GM21529 (cell line): ENCODE measurements at regions not wholly inside any gene's neighbourhood (a gene's known extent, or its start where the extent isn't known, plus 50 kb on each side); places are given as distances from the start of the nearest gene placed in this dataset.
A peak's percentile ranks its signal among the peaks of the same experiment; 100 is the strongest.
"Not testable (repeated sequence)": the region's sequence is repeated elsewhere in the genome, so short reads cannot be mapped to it uniquely, and the experiment has no call there.

Experiments used
- ATAC-seq: cut with Tn5 transposase; IDR thresholded peaks from one replicate; pipeline ENCODE4 v1.9.1; 2021; ENCODE audit not compliant: unreplicated experiment

DNA sequence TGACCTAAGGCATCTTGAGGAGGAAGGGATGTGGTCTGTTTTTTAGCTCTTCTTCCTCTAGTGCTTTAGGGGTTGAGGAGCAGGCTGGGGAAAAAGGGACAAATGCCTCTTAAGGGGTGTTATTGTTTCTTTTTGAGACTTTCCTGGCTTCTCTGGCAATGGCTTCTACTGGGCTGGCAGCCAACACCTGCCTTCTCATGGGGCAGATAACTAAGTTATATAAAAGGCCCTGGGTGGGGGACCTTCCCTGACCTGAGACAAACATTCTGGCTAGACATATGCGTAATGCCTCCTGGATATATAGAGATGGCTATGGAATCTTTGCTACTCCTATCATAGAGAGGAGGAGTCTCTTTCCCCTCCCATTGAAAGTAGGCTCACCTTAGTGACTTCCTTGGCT, 179.2 kb upstream of the PROK2 start:
- ATAC-seq: no peak

GRCh38 chr3:71962561-71963240, 177.8 kb upstream of the PROK2 start:
- no peak for ATAC-seq

DNA sequence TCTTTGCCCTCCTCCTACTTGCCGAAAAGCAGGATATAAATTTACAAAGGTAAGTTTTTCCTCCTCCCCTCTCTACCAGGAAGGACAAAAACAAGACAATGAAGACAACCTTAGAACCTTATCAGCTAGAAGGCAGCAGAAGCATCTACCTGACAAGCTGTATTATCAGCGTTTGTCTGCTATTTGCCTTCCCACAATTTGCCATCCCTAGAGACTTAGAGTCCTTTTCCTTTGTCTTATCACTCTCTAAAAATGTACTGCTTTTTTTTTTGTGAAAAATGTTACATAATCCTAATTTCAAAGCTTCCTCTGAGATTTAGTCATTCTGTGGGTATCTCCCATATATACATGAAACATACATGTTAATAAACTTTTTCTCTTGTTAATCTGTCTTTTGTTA, 176.9 kb upstream of the PROK2 start:
- no peak for ATAC-seq

GRCh38 chr3:71961378-71961777, 176.4 kb upstream of the PROK2 start:
- ATAC-seq: no peak

DNA sequence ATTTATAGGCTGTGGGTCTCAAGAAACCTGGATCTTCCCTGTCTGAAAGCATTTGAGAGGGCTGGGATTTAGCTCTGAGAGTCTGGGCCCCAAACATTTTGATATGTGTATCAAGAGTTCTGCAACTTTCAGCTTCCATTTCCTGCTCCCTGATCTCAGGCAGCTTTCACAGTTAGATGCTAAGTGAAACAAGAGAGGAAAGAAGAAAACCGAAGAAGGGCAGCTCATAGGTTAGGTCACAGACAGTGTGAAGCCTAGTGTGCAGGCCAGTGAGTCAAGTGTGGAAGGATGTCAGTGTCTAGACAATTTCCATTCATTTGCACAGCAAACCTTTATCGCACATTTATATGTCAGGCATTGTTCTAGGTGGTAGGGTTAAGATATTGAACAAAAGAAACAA, 173.6 kb upstream of the PROK2 start:
- peak; percentile 62 for ATAC-seq

GRCh38 chr3:71956716-71957115, 171.8 kb upstream of the PROK2 start:
- ATAC-seq: no peak

- ATAC-seq: no peak
Measured at GRCh38 chr3:71956069-71956340, 171.1 kb upstream of the PROK2 start.

DNA sequence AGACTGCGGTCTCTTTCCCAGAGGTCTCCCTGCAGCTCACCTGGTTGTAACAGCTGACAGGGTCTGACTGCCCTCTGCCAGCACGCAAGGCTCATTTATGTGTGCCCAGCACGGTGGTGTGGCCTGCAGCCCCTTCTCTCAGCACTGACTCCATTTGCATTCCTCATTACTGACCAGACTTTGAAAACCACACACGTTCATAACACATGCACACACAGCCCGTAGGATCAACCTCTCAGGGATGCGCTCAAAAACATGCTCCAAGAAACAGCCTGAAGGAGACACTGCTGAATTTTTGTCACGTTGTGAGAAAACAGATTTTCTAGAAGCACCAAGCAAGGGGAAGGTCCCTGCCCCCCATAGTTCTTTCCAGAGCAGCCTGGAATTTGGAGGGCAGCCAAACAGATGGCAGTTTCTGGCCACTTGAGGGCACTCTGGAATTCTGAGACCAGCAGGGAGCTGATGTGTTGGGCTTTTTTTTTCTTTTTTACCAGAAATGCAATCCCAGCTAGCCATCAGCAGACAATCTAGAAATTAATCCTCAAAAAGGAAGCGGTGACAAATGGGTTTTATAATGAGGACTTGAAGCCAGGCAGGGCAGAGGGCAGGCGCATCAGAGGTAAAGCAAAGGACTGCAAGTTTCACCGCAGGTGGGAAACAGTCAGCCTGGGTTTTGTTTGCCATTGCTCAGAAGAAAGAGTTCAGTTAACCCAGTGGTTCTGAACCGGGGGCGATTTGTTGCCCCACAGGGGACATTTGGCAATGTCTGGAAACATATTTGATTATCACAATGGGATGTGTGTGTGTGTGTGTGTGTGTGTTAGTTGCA, 170.5 kb upstream of the PROK2 start:
- peak; percentile 53 for ATAC-seq

GRCh38 chr3:71951842-71952241, 166.9 kb upstream of the PROK2 start:
- no peak for ATAC-seq

DNA sequence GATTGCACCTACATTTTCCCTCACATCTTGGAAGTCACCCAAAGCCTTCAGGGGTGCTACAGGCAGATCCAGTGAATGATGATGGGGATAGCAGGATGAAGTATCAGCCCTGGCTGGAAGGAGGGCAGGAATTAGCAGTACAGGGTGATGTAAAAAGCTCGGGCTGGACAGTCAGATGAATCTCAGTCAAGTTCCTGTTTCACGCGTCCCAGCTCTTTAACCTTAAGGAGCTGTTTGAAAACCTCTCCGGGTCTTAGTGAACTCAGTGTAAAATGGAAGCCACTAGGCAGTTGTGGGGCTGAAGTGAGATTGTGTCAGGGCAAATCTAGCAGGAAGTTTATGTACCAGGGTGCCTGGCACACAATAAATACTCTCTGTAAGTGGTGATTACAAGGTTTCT, 166.4 kb upstream of the PROK2 start:
- no peak for ATAC-seq

GRCh38 chr3:71949442-71949841, 164.5 kb upstream of the PROK2 start:
- ATAC-seq: no peak

DNA sequence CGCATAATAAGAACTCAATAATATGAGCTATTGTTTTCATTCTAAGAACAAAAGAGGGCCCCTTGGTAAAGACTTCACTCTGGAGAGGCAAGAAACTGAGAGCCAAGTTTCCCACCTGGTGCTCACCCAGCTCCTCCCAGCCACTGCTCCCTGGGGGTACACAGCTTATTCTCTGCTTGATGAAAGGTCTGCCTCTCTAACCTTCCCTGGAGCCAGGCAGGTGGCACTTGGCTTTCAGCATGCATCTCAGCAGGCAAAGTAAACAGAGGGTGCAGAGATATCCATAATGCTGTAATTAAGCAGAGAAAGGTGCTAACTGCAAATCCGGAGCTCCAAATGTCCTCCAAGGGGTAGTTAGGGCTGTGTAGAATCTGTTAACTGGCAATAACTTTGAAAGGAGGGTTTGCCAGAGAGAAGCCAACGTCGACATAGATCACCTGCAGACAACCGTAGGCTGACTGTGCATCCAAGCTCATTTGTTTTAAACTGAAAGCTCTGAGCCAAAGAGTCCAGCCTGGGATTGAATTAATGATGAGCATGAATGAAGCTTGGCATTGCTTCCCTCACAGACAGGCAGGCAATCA, 159.6 kb upstream of the PROK2 start:
- ATAC-seq: no peak

GRCh38 chr3:71942432-71943187, 157.7 kb upstream of the PROK2 start:
- ATAC-seq: no peak

DNA sequence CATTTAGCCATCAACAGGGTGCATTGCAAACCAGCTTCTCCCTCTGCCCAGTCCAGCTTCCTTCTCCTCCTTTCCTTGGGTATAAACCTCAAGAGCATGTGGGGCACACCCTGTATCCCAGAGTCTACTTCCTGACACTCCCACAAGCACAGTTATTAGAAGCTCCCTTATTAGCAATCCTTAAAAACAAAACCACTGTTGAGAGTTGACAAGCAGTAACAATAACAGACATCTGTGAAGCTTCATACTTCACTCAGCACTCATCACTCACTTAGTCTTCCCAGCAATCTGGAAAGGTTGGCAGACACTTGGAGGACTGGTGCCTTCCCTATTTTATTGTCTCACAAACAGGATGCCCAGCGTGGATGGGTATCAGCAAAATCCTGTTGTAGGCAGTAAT, 155.5 kb upstream of the PROK2 start:
- no peak for ATAC-seq

- not testable (repeated sequence) for ATAC-seq
Measured at GRCh38 chr3:71938081-71938480, 153.1 kb upstream of the PROK2 start.

- ATAC-seq: no peak
Measured at GRCh38 chr3:71936681-71937080, 151.7 kb upstream of the PROK2 start.

GRCh38 chr3:71934520-71935270, 149.7 kb upstream of the PROK2 start:
- no peak for ATAC-seq

GRCh38 chr3:71931922-71932321, 147.0 kb upstream of the PROK2 start:
- ATAC-seq: no peak

DNA sequence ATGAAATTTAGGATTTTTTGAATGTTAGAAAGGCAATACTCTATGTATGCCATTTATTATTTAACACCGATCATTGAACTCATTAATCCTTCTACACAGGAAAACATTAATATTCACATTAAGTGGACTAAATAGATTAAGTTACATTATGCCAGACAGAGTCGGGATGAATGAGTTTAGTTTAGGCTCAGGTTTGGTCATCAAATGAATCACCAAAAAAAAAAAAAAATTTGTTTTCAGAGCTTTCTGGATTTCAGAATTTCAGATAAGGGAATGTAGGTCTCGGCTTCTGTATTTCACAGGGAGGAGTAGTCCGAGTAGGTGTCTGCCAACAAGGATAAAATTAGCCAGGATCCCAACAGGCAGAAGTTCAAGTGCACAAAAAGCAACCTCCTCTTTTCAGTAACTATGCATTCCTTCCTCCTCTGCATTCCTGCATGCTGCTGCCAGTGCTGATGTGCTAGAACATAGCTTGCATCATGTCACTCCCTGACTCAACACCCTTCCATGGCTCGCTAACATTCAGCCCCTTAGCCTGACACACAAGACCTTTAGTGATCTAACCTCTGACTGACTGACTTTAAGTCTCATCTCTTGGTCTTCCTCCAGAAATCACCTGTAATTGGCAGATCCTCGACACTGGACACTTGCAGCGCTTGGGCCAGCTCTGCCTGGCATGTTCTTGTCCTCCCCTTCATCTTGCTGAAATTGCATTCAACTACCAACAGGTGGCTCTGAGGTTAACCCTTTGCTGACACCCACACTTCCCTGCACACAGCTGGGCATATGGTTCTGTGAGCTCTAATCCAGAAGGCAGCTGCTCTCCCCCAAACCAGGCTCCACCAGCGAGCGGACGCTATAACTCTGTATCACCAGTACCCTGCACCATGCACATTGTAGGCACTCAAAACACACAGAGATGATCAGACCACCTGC, 145.4 kb upstream of the PROK2 start:
- ATAC-seq: peak; percentile 62

GRCh38 chr3:71928212-71928611, 143.3 kb upstream of the PROK2 start:
- no peak for ATAC-seq
